ENCODE measurements at regions not wholly inside any gene's neighbourhood (a gene's known extent, or its start where the extent isn't known, plus 50 kb on each side); places are given as distances from the start of the nearest gene placed in this dataset.

DNA sequence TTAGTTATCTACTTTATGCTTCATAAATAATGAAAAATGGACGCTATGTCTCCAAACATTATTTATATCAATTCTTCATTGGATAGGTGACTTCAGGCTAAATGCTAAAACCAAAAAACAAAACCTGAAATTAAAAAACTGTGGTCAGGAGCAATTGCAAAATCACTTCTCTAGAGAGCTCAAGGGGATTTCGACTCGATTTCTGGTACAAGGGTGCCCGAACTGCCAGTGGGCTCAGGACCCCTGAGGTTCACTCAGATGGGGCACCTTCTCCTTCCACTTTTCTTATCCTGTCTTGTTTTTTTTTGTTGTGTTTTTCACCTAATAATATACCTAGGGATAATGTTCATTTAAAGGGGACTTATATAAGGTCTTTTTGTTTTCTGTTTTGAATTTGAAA is 65.8 kb upstream of the CELF4 start:
- no peaks in the 10 kb centered on the region for H3K9me3 ChIP-seq (ENCODE audit: insufficient read depth in 2 of 2, low read depth in 1 of 2, low read length in 1 of 2)
- H2BK5ac ChIP-seq (ENCODE audit: low read depth, low read length): no peak overlapping the region
- TF ChIP-seq CEBPB (IDR thresholded peaks at IDR 0.05; ENCODE audit: low read depth, low read length) (peak; percentile 32; the same call in 1 of the 2 replicates), SUZ12 (IDR thresholded peaks at IDR 0.05; ENCODE audit: low read length) (no peak)
- H3K79me1 ChIP-seq (ENCODE audit: low read depth, low read length): no peaks in the 10 kb centered on the region
- FAIRE-seq: no peak
- H2AFZ ChIP-seq (ENCODE audit: low read length): no peak overlapping the region
- no peaks in the 10 kb centered on the region for H3K27me3 ChIP-seq (replicated peaks in 1 of 4; ENCODE audit: control insufficient read depth in 3 of 4, extremely low read depth in 1 of 4, insufficient read depth in 3 of 4, low read length in 3 of 4)
- H4K91ac ChIP-seq (replicated peaks; ENCODE audit: insufficient read length, low read length): no peak overlapping the region
- H3K27ac ChIP-seq (ENCODE audit: low read depth, low read length): no peak overlapping the region
- no peak overlapping the region for H2BK15ac ChIP-seq (ENCODE audit: low read length)
- no peaks in the 10 kb centered on the region for H3K79me2 ChIP-seq (ENCODE audit: control insufficient read depth in 1 of 2, insufficient read depth in 2 of 2, low read length in 2 of 2)
- no peak overlapping the region for H3K4ac ChIP-seq (replicated peaks; ENCODE audit: insufficient read length, low read depth, low read length)
- DNase-seq (ENCODE audit: low read depth in 1 of 2, low spot score in 2 of 2): no peak
- H4K5ac ChIP-seq (ENCODE audit: insufficient read length, low read depth, low read length): no peak overlapping the region
- H3K36me3 ChIP-seq (ENCODE audit: control insufficient read depth in 2 of 4, insufficient read depth in 4 of 4, low read length in 3 of 4): no peaks in the 10 kb centered on the region
- no peak overlapping the region for H3K14ac ChIP-seq (ENCODE audit: insufficient read length)
- no peak overlapping the region for H3K9ac ChIP-seq (replicated peaks in 1 of 4; ENCODE audit: extremely low read depth in 1 of 4, low read depth in 3 of 4, low read length in 3 of 4)
- WGBS, 2 experiments (ENCODE audit: extremely low coverage in 1 of 2, insufficient coverage in 1 of 2, insufficient read length in 1 of 2, insufficient replicate concordance in 2 of 2, low coverage in 1 of 2, low lambda C conversion rate in 2 of 2, missing lambda C conversion rate in 1 of 2): 89% methylated on average over 4 of the region's 4 CpGs; no CpG with 5 or more reads in 1 of the 2 experiments
- ChIA-PET POLR2A (ENCODE audit: partially characterized antibody) (no interaction called here), CTCF (ENCODE audit: partially characterized antibody) (interaction anchor here (0.7 kb wide), 1 partner anchor 413 kb away, joined by 3 read pairs; no protein-coding TSS in a partner anchor)
- H3K4me2 ChIP-seq (ENCODE audit: insufficient read depth in 1 of 2, low read depth in 2 of 2, low read length in 2 of 2): no peak overlapping the region
- H2BK12ac ChIP-seq (ENCODE audit: low read depth, low read length): no peak overlapping the region
- H3K23me2 ChIP-seq (ENCODE audit: low read depth, low read length): no peaks in the 10 kb centered on the region
- no peak overlapping the region for H3K18ac ChIP-seq (ENCODE audit: extremely low read depth, low read length)
- H3K4me3 ChIP-seq (ENCODE audit: extremely low read depth in 1 of 4, insufficient read depth in 2 of 4, low read depth in 3 of 4, low read length in 4 of 4): no peak overlapping the region
- H2BK20ac ChIP-seq (ENCODE audit: low read length): no peak overlapping the region
- no peaks in the 10 kb centered on the region for H4K20me1 ChIP-seq (replicated peaks in 1 of 2; ENCODE audit: control insufficient read depth in 1 of 2, insufficient read depth in 2 of 2, low read length in 2 of 2)
- no peak overlapping the region for H2AK5ac ChIP-seq (ENCODE audit: low read depth, low read length)
- no peak overlapping the region for H2BK120ac ChIP-seq (replicated peaks; ENCODE audit: low read depth, low read length)
- no peak overlapping the region for H3K23ac ChIP-seq (ENCODE audit: insufficient read length)
- H4K8ac ChIP-seq (ENCODE audit: extremely low read depth, insufficient read depth, low read length): no peak overlapping the region
- H3K4me1 ChIP-seq (replicated peaks in 1 of 4; ENCODE audit: control insufficient read depth in 3 of 4, insufficient read depth in 4 of 4, low read length in 3 of 4): no peaks in the 10 kb centered on the region
- no peak overlapping the region for H3K56ac ChIP-seq (replicated peaks; ENCODE audit: insufficient read length, low read depth, low read length)

Data from H1 (cell line).